UCSD-AML1 (cell line): ENCODE measurements at regions not wholly inside any gene's neighbourhood (a gene's known extent, or its start where the extent isn't known, plus 50 kb on each side); places are given as distances from the start of the nearest gene placed in this dataset.

Experiments
- DNase-seq: peaks from one replicate; lab custom pipeline; 2025; ENCODE audit not compliant: unreplicated experiment; lab: John Stamatoyannopoulos, UW

GRCh38 chr20:24773751-24774201, 175.3 kb upstream of the CST7 start:
- DNase-seq, result no peak

- DNase-seq, result no peak
Observed at GRCh38 chr20:24775966-24776365, 173.1 kb upstream of the CST7 start.

- DNase-seq, result no peak
Observed at GRCh38 chr20:24776755-24777271, 172.3 kb upstream of the CST7 start.

- no peak for DNase-seq
Observed at GRCh38 chr20:24777746-24778145, 171.3 kb upstream of the CST7 start.

GRCh38 chr20:24778585-24779031, 170.5 kb upstream of the CST7 start:
- no peak for DNase-seq

- DNase-seq, result no peak
Observed at GRCh38 chr20:24779131-24779530, 169.9 kb upstream of the CST7 start.

- no peak for DNase-seq
Observed at GRCh38 chr20:24779946-24780345, 169.1 kb upstream of the CST7 start.

GRCh38 chr20:24780674-24781417, 168.2 kb upstream of the CST7 start:
- no peak for DNase-seq

- peak; percentile 51 for DNase-seq
Observed at GRCh38 chr20:24781418-24781980, 167.6 kb upstream of the CST7 start.

- no peak for DNase-seq
Observed at GRCh38 chr20:24782301-24782700, 166.8 kb upstream of the CST7 start.

GRCh38 chr20:24782801-24783630, 166.1 kb upstream of the CST7 start:
- DNase-seq, result no peak

- no peak for DNase-seq
Observed at GRCh38 chr20:24783631-24784492, 165.2 kb upstream of the CST7 start.

- no peak for DNase-seq
Observed at GRCh38 chr20:24784607-24785006, 164.5 kb upstream of the CST7 start.

- DNase-seq, result no peak
Observed at GRCh38 chr20:24785141-24786110, 163.6 kb upstream of the CST7 start.

GRCh38 chr20:24786111-24786495, 163.0 kb upstream of the CST7 start:
- DNase-seq, result no peak

GRCh38 chr20:24786646-24787045, 162.4 kb upstream of the CST7 start:
- no peak for DNase-seq

- DNase-seq, result no peak
Observed at GRCh38 chr20:24787071-24787470, 162.0 kb upstream of the CST7 start.

GRCh38 chr20:24787621-24788020, 161.4 kb upstream of the CST7 start:
- no peak for DNase-seq

- DNase-seq, result no peak
Observed at GRCh38 chr20:24789877-24790276, 159.2 kb upstream of the CST7 start.
